Choroid plexus epithelial cell (primary cell): ENCODE measurements at regions not wholly inside any gene's neighbourhood (a gene's known extent, or its start where the extent isn't known, plus 50 kb on each side); places are given as distances from the start of the nearest gene placed in this dataset.
A peak's percentile ranks its signal among the peaks of the same experiment; 100 is the strongest.
"Not testable (repeated sequence)": the region's sequence is repeated elsewhere in the genome, so short reads cannot be mapped to it uniquely, and the experiment has no call there.

Experiments
- DNase-seq: peaks from one replicate; pipeline ENCODE4 v3.0.0-alpha.2; 2010; ENCODE audit warnings: low read depth
- H3K4me3 ChIP-seq: 2 replicates; pipeline ENCODE4 v1.5.1; 2011; ENCODE audit warnings: low read depth, mild to moderate bottlenecking, control low read depth, low read length, moderate library complexity
- CTCF ChIP-seq: conservative IDR thresholded peaks from 2 replicates; pipeline ENCODE4 v1.5.1; 2011; ENCODE audit warnings: low read depth, mild to moderate bottlenecking, control low read depth, inconsistent platforms, low read length, moderate library complexity

GRCh38 chr6:149246691-149247384 lies 70.7 kb upstream of the TAB2 start:
- no peak for TF ChIP-seq CTCF
- no peak for DNase-seq
- no peak overlapping the region for H3K4me3 ChIP-seq

GRCh38 chr6:149247385-149247763 lies 70.1 kb upstream of the TAB2 start:
- TF ChIP-seq CTCF: no peak
- no peak overlapping the region for H3K4me3 ChIP-seq
- DNase-seq: no peak

DNA sequence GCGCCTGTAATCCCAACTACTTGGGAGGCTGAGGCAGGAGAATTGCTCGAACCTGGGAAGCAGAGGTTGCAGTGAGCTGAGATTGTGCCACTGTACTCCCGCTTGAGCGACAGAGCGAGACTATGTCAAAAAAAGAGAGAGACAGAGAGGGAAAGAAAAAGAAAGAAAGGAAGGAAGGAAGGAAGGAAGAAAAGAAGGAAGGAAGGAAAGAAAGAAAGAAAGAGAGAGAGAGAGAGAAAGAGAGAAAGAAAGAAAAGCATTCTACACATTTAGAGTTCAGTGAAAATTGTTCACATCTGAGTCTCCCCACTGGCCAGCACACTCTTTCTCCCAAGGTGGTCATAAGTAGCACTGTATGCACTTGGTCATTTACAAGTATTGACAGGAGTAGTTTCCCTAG lies 69.2 kb upstream of the TAB2 start:
- DNase-seq, H3K4me3 ChIP-seq: not testable (repeated sequence)

DNA sequence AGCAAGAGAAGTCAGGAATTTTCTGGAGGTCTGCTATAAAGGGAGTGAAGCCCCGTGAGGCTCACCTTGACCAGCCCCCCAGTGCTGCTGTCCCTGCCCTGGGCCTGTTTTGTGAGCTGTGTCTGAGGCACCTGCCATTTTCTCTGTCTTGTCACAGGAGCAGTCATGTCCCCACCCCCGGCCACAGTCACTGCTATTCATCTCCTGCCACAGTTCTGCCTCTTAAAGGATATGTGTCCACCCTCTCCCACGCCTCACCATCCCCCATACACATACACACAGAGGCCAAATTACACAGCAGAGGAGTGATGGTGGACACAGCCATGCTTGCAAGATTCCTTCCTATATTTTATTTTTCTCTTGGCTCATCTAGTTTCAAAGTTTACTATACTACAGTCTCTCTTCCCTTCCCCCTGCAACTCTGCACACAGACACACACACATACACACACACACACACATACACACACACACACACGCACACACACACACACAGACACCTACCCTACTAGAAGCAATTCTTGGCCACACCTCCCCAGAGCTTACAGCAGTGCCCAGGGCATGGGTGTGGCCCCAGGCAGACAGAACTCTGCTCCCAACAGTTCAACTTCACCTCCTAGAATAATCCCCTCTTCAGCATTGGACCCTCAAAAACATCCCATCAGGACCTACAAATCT lies 68.7 kb upstream of the TAB2 start:
- DNase-seq: no peak
- no peak overlapping the region for H3K4me3 ChIP-seq
- TF ChIP-seq CTCF: no peak

- H3K4me3 ChIP-seq: no peak overlapping the region
- TF ChIP-seq CTCF: no peak
- DNase-seq: no peak
Measured at GRCh38 chr6:149249370-149250357, 67.8 kb upstream of the TAB2 start.

DNA sequence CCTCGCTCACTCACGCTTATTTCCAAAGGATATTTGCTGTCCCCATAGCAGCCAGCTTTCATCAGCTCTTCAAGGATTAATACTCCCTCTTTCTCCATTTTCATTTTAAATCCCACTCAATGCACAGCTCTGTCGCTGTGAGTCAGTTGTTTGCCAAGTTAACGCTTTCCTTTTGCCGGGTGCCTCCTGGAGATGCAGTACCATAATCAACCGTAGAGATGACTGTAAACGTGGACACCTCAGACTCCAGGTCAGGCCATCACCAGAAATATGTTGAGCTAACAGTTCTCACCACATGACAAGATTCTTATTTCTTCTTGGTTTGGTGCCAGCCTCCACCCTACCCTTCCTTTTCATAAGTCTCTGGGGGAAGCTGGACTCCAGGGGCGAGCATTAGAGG lies 66.6 kb upstream of the TAB2 start:
- TF ChIP-seq CTCF: peak; percentile 31
- H3K4me3 ChIP-seq: no peak overlapping the region
- peak; percentile 74 for DNase-seq

DNA sequence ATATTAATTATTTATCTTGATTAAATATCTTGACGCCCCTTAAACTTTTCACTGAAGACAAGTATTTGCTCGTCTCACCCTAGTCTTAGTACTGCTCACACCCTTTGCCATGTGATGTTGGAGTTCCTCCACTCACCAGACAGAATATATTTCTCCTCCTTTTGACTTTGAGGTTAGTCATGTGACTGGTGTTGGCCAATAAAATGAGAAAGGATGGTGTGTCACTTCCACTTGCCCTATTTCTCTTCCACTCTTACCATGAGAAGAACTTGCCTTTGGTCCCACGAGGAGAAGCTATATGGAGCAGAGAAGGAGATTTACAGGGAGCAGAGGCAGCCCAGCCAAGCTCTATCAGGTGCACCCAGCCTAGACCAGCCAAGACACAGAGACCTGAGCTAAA lies 64.9 kb upstream of the TAB2 start:
- TF ChIP-seq CTCF: no peak
- no peak overlapping the region for H3K4me3 ChIP-seq
- no peak for DNase-seq
